Heart right ventricle (tissue), 16 donors: ENCODE measurements at regions not wholly inside any gene's neighbourhood (a gene's known extent, or its start where the extent isn't known, plus 50 kb on each side); places are given as distances from the start of the nearest gene placed in this dataset.

Source experiments
- ATAC-seq, 8 donors: fragments of 200-7000 bp; cut with Tn5 transposase; one replicate each; pipeline ENCODE4 v1.9.1; 2020; ENCODE audit warnings: mild to moderate bottlenecking in 8 of 8, moderate library complexity in 8 of 8, moderate number of reproducible peaks in 1 of 8
- DNase-seq, 2 donors: peaks; one replicate each; pipeline ENCODE4 v3.0.0-alpha.2; 2020
- H3K27ac ChIP-seq, 10 donors: fragments of 200-600 bp; sonication (generic) in 2 of 10; one replicate each; pipeline versions ENCODE4 v1.5.0 to v1.8.0; 2020 to 2022; ENCODE audit warnings: mild to moderate bottlenecking in 3 of 10
- H3K27me3 ChIP-seq, 7 donors: fragments of 200-600 bp; one replicate each; pipeline ENCODE4 v1.8.0; 2021 to 2022; ENCODE audit warnings: mild to moderate bottlenecking in 2 of 7
- H3K36me3 ChIP-seq, 9 donors: fragments of 200-600 bp; sonication (generic) in 1 of 9; one replicate each; pipeline versions ENCODE4 v1.5.0 to v1.8.0; 2020 to 2022; ENCODE audit warnings: mild to moderate bottlenecking in 2 of 9
- H3K4me1 ChIP-seq, 9 donors: fragments of 200-600 bp; sonication (generic) in 1 of 9; one replicate each; pipeline versions ENCODE4 v1.5.0 to v1.8.0; 2020 to 2022; ENCODE audit warnings: mild to moderate bottlenecking in 4 of 9
- H3K4me3 ChIP-seq, 10 donors: fragments of 200-600 bp; sonication (generic) in 2 of 10; one replicate each; pipeline versions ENCODE4 v1.5.0 to v1.8.0; 2020 to 2022; ENCODE audit warnings: mild to moderate bottlenecking in 7 of 10, moderate library complexity in 2 of 10
- H3K9me3 ChIP-seq, 11 donors: fragments of 200-600 bp in 10 of 11; sonication (generic) in 2 of 11; one replicate each; pipeline versions ENCODE4 v1.5.0 to v1.8.0; 2013 to 2022; ENCODE audit warnings: mild to moderate bottlenecking in 2 of 11, control low read depth in 1 of 11, moderate library complexity in 1 of 11
- WGBS, 2 donors: extraction: QIAGEN DNeasy Blood & Tissue Kit; methylation state at CpG; one replicate each; pipeline ENCODE4 v1.1.7; 2013; ENCODE audit warnings: inconsistent platforms in 1 of 2; 5-methylcytosine and 5-hydroxymethylcytosine counted together
- intact Hi-C, 10 donors: fragments of 100-400 bp; cut with DNase I; formaldehyde crosslinking; loops; one replicate each; pipeline versions ENCODE4 v1.11.1 to v1.14.2; 2022
- TF ChIP-seq, protein P1 (sequence below), 9 donors: fragments of 200-600 bp; sonication (generic) in 2 of 9; IDR thresholded peaks; one replicate each; pipeline versions ENCODE4 v1.5.0 to v1.8.0; 2021 to 2022; ENCODE audit warnings: antibody characterized with exemption in 9 of 9, mild to moderate bottlenecking in 5 of 9, moderate library complexity in 1 of 9
- donor health status: Arrhythmogenic right ventricular cardiomyopathy.
- donor health status: ischemic (EF 13 %, LVEDD 7.1; RV severe dilation, severe dysfunction).
- donor health status: healthy with polysubstance abuse.
- donor health status: DM: no; HTN: yes; CAD: no.
- donor health status: DM: no; HTN: no; CAD: no.
- donor health status: ischemic (EF 25% LVEDD 6.9; RV normal size, moderate dysfunction).
- donor health status: ischemic (EF 25% LVEDD 5.7; RV mildly dilated, moderate dysfunction).
- donor health status: healthy.
- donor health status: DM: yes; HTN: yes; CAD: no.
- donor health status: Ischemic cardiomyopathy.
- donor health status: ischemic (EF 35%, LVEDD 5.7; RV mildly dilated, moderate dysfunction).
- donor health status: nonischemic (EF 11% LVEDD 7.7; RV severe dilation, severe dysfunction).
- donor health status: DM: yes; HTN: yes; CAD: no.
- donor health status: PGD.
- donor health status: ischemic (EF 29% LVEDD 5.4; RV normal size, mild dysfunction).
- donor health status: nonischemic (EF 23%, LVEDD 6.1; RV moderate dilation, normal function).

- H3K9me3 ChIP-seq = peaks cover 0 to 27% (median 5%) of the 10 kb centered on the region in 11 donors
- H3K27ac ChIP-seq = no peak overlapping the region
- H3K36me3 ChIP-seq = no peaks in the 10 kb centered on the region
- H3K27me3 ChIP-seq = peaks cover 0 to 7% (median 0%) of the 10 kb centered on the region in 7 donors
- WGBS, 2 donors = 94 to 96% methylated on average over 1 of the region's 1 CpG
- no peaks in the 10 kb centered on the region for H3K4me1 ChIP-seq
- intact Hi-C loops = no loop called here
- no peak for DNase-seq
- TF ChIP-seq, protein P1, sequence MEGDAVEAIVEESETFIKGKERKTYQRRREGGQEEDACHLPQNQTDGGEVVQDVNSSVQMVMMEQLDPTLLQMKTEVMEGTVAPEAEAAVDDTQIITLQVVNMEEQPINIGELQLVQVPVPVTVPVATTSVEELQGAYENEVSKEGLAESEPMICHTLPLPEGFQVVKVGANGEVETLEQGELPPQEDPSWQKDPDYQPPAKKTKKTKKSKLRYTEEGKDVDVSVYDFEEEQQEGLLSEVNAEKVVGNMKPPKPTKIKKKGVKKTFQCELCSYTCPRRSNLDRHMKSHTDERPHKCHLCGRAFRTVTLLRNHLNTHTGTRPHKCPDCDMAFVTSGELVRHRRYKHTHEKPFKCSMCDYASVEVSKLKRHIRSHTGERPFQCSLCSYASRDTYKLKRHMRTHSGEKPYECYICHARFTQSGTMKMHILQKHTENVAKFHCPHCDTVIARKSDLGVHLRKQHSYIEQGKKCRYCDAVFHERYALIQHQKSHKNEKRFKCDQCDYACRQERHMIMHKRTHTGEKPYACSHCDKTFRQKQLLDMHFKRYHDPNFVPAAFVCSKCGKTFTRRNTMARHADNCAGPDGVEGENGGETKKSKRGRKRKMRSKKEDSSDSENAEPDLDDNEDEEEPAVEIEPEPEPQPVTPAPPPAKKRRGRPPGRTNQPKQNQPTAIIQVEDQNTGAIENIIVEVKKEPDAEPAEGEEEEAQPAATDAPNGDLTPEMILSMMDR (IDR thresholded peaks at IDR 0.05) = no peak
- ATAC-seq = no peak
- no peak overlapping the region for H3K4me3 ChIP-seq
These were observed 559.4 kb upstream of the AUTS2 start for GRCh38 chr7:69038915-69039314.

GRCh38 chr7:69042138-69042537 is 556.1 kb upstream of the AUTS2 start:
- Histone ChIP-seq H3K4me3 (no peak overlapping the region), H3K4me1 (no peaks in the 10 kb centered on the region), H3K27ac (no peak overlapping the region), H3K9me3 (peaks cover 0 to 41% (median 13%) of the 10 kb centered on the region in 11 donors), H3K27me3 (peaks cover 0 to 11% (median 0%) of the 10 kb centered on the region in 7 donors), H3K36me3 (no peaks in the 10 kb centered on the region)
- intact Hi-C loops = no loop called here
- no peak for ATAC-seq
- 88 to 95% methylated on average over 2 of the region's 2 CpGs for WGBS, 2 donors
- TF ChIP-seq, protein P1 (IDR thresholded peaks at IDR 0.05) = no peak
- DNase-seq = no peak

- peaks cover 0 to 11% (median 0%) of the 10 kb centered on the region in 7 donors for H3K27me3 ChIP-seq
- intact Hi-C loops = no loop called here
- no peak overlapping the region for H3K4me3 ChIP-seq
- WGBS, 2 donors = 25 to 29% methylated on average over 6 of the region's 6 CpGs
- no peak overlapping the region for H3K27ac ChIP-seq
- H3K9me3 ChIP-seq = peaks cover 0 to 33% (median 13%) of the 10 kb centered on the region in 11 donors
- DNase-seq = no peak
- ATAC-seq = no peak
- H3K4me1 ChIP-seq = no peaks in the 10 kb centered on the region
- H3K36me3 ChIP-seq = no peaks in the 10 kb centered on the region
- TF ChIP-seq, protein P1 (IDR thresholded peaks at IDR 0.05) = no peak
These were observed 551.0 kb upstream of the AUTS2 start for GRCh38 chr7:69047151-69047754.

DNA sequence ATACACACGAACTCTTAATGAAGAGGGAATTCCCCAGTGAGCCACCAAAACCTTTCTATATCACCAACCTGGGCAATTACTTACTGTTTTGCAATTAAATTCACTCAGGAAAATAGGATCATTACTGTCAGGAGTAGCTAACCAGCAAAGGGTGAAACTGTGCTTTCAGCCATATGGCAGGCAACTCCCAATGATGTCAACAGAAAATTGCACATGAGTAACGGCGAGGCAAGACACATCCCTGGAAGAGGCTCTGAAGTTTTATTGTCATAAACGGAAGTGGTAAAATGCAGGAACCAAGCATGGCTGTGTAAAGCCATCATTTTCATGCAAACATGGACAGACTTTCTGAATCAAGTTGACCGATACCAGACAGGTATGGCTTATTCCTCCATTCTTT is 548.9 kb upstream of the AUTS2 start:
- intact Hi-C loops = no loop called here
- Histone ChIP-seq H3K27me3 (peaks cover 0 to 11% (median 0%) of the 10 kb centered on the region in 7 donors), H3K4me3 (no peak overlapping the region), H3K36me3 (no peaks in the 10 kb centered on the region), H3K4me1 (no peaks in the 10 kb centered on the region), H3K9me3 (peaks cover 0 to 19% (median 5%) of the 10 kb centered on the region in 11 donors), H3K27ac (no peak overlapping the region)
- 63 to 70% methylated on average over 5 of the region's 5 CpGs for WGBS, 2 donors
- DNase-seq (no peak), ATAC-seq (no peak)
- TF ChIP-seq, protein P1 (IDR thresholded peaks at IDR 0.05) = no peak
